PC-3 (cell line): ENCODE measurements at regions not wholly inside any gene's neighbourhood (a gene's known extent, or its start where the extent isn't known, plus 50 kb on each side); places are given as distances from the start of the nearest gene placed in this dataset.
A peak's percentile ranks its signal among the peaks of the same experiment; 100 is the strongest.

ENCODE experiments used
- ATAC-seq: fragments of 200-7000 bp; cut with Tn5 transposase; 2 replicates; pipeline ENCODE4 v1.9.1; 2020; ENCODE audit warnings: mild to moderate bottlenecking, moderate library complexity
- BruUV-seq: library from RNA; stranded (reverse); fragments of 400-500 nt; replicated peaks from 2 replicates; lab custom pipeline; 2021; lab: Mats Ljungman, UMichigan
- CTCF ChIA-PET: fragments of 300-600 bp; sonication (Branson Sonifier 250); formaldehyde crosslinking; loops from one replicate; lab custom pipeline; 2022; ENCODE audit warnings: antibody characterized with exemption; lab: Charles Lee
- POLR2A ChIA-PET: fragments of 300-600 bp; sonication (Branson Sonifier 250); formaldehyde crosslinking; loops from one replicate; lab custom pipeline; 2022; ENCODE audit warnings: antibody characterized with exemption; ENCODE audit not compliant: unreplicated experiment; lab: Charles Lee
- DNase-seq: peaks from one replicate; pipeline ENCODE4 v3.0.0-alpha.2; 2015
- H2AFZ ChIP-seq: fragments of 300-600 bp; sonication (generic); 2 replicates; pipeline ENCODE4 v1.6.0; 2016; ENCODE audit warnings: antibody characterized with exemption, low read length
- H3F3A ChIP-seq: fragments of 300-600 bp; sonication (generic); one replicate; pipeline ENCODE4 v1.6.0; 2017; ENCODE audit warnings: antibody characterized with exemption, low read length, control low read depth, mild to moderate bottlenecking; ENCODE audit not compliant: unreplicated experiment
- H3K27ac ChIP-seq: fragments of 300-600 bp; sonication (generic); 2 replicates; pipeline ENCODE4 v1.5.1; 2016; ENCODE audit warnings: mild to moderate bottlenecking, low read length
- H3K27me3 ChIP-seq: fragments of 300-600 bp; sonication (generic); 2 replicates; pipeline ENCODE4 v1.6.1; 2016; ENCODE audit warnings: low read length, mixed read lengths
- H3K36me3 ChIP-seq: fragments of 300-600 bp; sonication (generic); 2 replicates; pipeline ENCODE4 v1.6.1; 2016; ENCODE audit warnings: low read depth, mixed run types, low read length, mixed read lengths
- H3K4me1 ChIP-seq: fragments of 300-600 bp; sonication (generic); 2 replicates; pipeline ENCODE4 v1.5.1; 2016; ENCODE audit warnings: low read length; ENCODE audit not compliant: insufficient read depth
- H3K4me2 ChIP-seq: fragments of 300-600 bp; sonication (generic); 2 replicates; pipeline ENCODE4 v1.6.0; 2016; ENCODE audit warnings: low read length
- H3K4me3 ChIP-seq: fragments of 300-600 bp; sonication (generic); 2 replicates; pipeline ENCODE4 v1.5.1; 2016; ENCODE audit warnings: mild to moderate bottlenecking, low read length, mixed read lengths
- H3K79me2 ChIP-seq: fragments of 300-600 bp; sonication (generic); 2 replicates; pipeline ENCODE4 v1.6.1; 2017; ENCODE audit warnings: low read length, mixed read lengths
- H3K9ac ChIP-seq: fragments of 300-600 bp; sonication (generic); 2 replicates; pipeline ENCODE4 v1.6.0; 2016; ENCODE audit warnings: mild to moderate bottlenecking, low read length
- H3K9me2 ChIP-seq: fragments of 300-600 bp; sonication (generic); replicated peaks from 2 replicates; pipeline ENCODE4 v1.6.1; 2016; ENCODE audit warnings: mixed run types, low read length, mixed read lengths
- H3K9me3 ChIP-seq: fragments of 300-600 bp; sonication (generic); 2 replicates; pipeline ENCODE4 v1.6.1; 2016; ENCODE audit warnings: low read length, mixed read lengths
- H4K20me1 ChIP-seq: fragments of 300-600 bp; sonication (generic); 2 replicates; pipeline ENCODE4 v1.6.1; 2016; ENCODE audit warnings: low read length, mixed read lengths
- CTCF ChIP-seq: fragments of 300-600 bp; sonication (generic); conservative IDR thresholded peaks from 2 replicates; pipeline ENCODE4 v1.5.1; 2017; ENCODE audit warnings: antibody characterized with exemption, low read depth, mild to moderate bottlenecking, low read length
- EZH2 ChIP-seq: fragments of 300-600 bp; sonication (generic); IDR thresholded peaks from one replicate; pipeline ENCODE4 v1.6.1; 2017; ENCODE audit warnings: antibody characterized with exemption, mild to moderate bottlenecking, low read length; ENCODE audit not compliant: unreplicated experiment
- EZH2phosphoT487 ChIP-seq: fragments of 300-600 bp; sonication (generic); IDR thresholded peaks from 2 replicates; pipeline ENCODE4 v1.6.1; 2018; ENCODE audit warnings: mild to moderate bottlenecking, antibody characterized with exemption, low read length, borderline replicate concordance
- intact Hi-C: fragments of 100-400 bp; cut with micrococcal nuclease; formaldehyde crosslinking; loops from 2 replicates; pipeline ENCODE4 v1.9.0; 2023

DNA sequence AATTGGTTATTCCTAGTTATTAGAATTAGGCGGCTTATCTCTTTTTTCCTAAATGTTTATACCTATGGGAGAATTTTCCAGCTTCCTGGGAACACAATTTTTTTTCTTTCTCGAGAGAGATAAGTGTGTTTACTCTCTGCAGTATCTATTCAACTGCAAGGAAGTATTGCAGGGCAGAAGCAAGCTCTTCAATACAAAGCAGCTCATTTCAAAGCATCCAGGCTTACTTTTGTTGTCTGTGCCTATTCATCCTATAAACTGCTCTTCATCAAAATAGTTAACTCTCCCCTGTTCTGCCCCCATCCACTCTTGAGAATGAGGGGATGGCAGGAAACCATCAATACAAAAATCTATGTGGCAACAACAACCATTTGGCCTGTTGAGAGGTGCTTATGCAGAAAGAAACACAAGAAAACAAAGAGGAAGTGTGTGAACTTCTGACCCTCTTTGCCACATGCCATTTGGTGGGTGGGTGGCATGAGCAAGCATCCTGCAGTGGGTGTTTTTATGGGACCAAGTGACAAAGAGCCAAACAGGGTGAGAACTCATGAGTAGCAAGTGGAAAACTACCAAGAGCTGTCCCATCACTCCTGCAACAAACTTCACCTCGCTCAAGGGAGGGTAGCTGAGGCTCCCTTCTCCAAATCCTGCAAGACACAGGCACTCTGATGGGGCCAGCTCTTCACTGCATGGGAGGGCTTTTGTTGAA is 50.6 kb upstream of the MRPS6 start:
- no peak for TF ChIP-seq EZH2phosphoT487
- no peak for TF ChIP-seq EZH2
- no peak for TF ChIP-seq CTCF
- intact Hi-C loops: no loop called here
- no peaks in the 10 kb centered on the region for H3K36me3 ChIP-seq
- no peak overlapping the region for H3K4me3 ChIP-seq
- H3K4me2 ChIP-seq: no peak overlapping the region
- peaks cover 7% of the 10 kb centered on the region; the same call in 1 of the 2 replicates for H3K4me1 ChIP-seq
- H4K20me1 ChIP-seq: no peaks in the 10 kb centered on the region
- CTCF ChIA-PET: no interaction called here
- no peaks in the 10 kb centered on the region for H3F3A ChIP-seq
- POLR2A ChIA-PET: interaction anchor here (0.6 kb wide), 1 partner anchor 46 kb away, joined by 3 read pairs; no protein-coding TSS in a partner anchor
- H3K9ac ChIP-seq: no peak overlapping the region
- ATAC-seq: peak; percentile 64
- DNase-seq: peak; percentile 25
- no peak overlapping the region for H2AFZ ChIP-seq
- H3K79me2 ChIP-seq: no peaks in the 10 kb centered on the region
- no peak overlapping the region for H3K27ac ChIP-seq
- no TSS peak for BruUV-seq
- no peaks in the 10 kb centered on the region for H3K27me3 ChIP-seq
- H3K9me2 ChIP-seq: no peaks in the 10 kb centered on the region
- peaks cover 8% of the 10 kb centered on the region; the same call in 1 of the 2 replicates for H3K9me3 ChIP-seq

- peaks cover 7% of the 10 kb centered on the region; the same call in 1 of the 2 replicates for H3K4me1 ChIP-seq
- no peaks in the 10 kb centered on the region for H3F3A ChIP-seq
- no peak overlapping the region for H3K4me3 ChIP-seq
- no peaks in the 10 kb centered on the region for H3K27me3 ChIP-seq
- ChIA-PET POLR2A (no interaction called here), CTCF (no interaction called here)
- DNase-seq (no peak), ATAC-seq (no peak)
- H3K79me2 ChIP-seq: no peaks in the 10 kb centered on the region
- no peak overlapping the region for H3K27ac ChIP-seq
- no peaks in the 10 kb centered on the region for H3K9me3 ChIP-seq
- no peak overlapping the region for H3K4me2 ChIP-seq
- TF ChIP-seq EZH2 (no peak), CTCF (no peak), EZH2phosphoT487 (no peak)
- no peaks in the 10 kb centered on the region for H3K36me3 ChIP-seq
- H2AFZ ChIP-seq: no peak overlapping the region
- no peak overlapping the region for H3K9ac ChIP-seq
- intact Hi-C loops: no loop called here
- no peaks in the 10 kb centered on the region for H4K20me1 ChIP-seq
- no peaks in the 10 kb centered on the region for H3K9me2 ChIP-seq
- no TSS peak for BruUV-seq
These were observed 51.7 kb upstream of the MRPS6 start for GRCh38 chr21:34021726-34022125.

GRCh38 chr21:34020983-34021553 is 52.3 kb upstream of the MRPS6 start:
- DNase-seq (no peak), ATAC-seq (no peak)
- POLR2A ChIA-PET: no interaction called here
- H3K27ac ChIP-seq: no peak overlapping the region
- no peaks in the 10 kb centered on the region for H3K9me2 ChIP-seq
- no peaks in the 10 kb centered on the region for H3K79me2 ChIP-seq
- no peak overlapping the region for H3K4me3 ChIP-seq
- H3K4me1 ChIP-seq: peaks cover 7% of the 10 kb centered on the region; the same call in 1 of the 2 replicates
- no peak overlapping the region for H2AFZ ChIP-seq
- H3K4me2 ChIP-seq: no peak overlapping the region
- no peaks in the 10 kb centered on the region for H3K9me3 ChIP-seq
- no peak for TF ChIP-seq CTCF
- no peak for TF ChIP-seq EZH2phosphoT487
- no peak for TF ChIP-seq EZH2
- CTCF ChIA-PET: no interaction called here
- no peaks in the 10 kb centered on the region for H3K27me3 ChIP-seq
- intact Hi-C loops: no loop called here
- no peak overlapping the region for H3K9ac ChIP-seq
- no peaks in the 10 kb centered on the region for H3F3A ChIP-seq
- no peaks in the 10 kb centered on the region for H4K20me1 ChIP-seq
- BruUV-seq: no TSS peak
- H3K36me3 ChIP-seq: no peaks in the 10 kb centered on the region
